ENCODE measurements at regions not wholly inside any gene's neighbourhood (a gene's known extent, or its start where the extent isn't known, plus 50 kb on each side); places are given as distances from the start of the nearest gene placed in this dataset.

- no peak for TF ChIP-seq CTCF (IDR thresholded peaks at IDR 0.05)
- no peak for TF ChIP-seq POLR2A (IDR thresholded peaks at IDR 0.05)
Measured at GRCh38 chrX:809081-809480, 178.5 kb downstream of the SHOX start.
